WTC11 (cell line): ENCODE measurements at regions not wholly inside any gene's neighbourhood (a gene's known extent, or its start where the extent isn't known, plus 50 kb on each side); places are given as distances from the start of the nearest gene placed in this dataset.

Source experiments
- CTCF ChIP-seq: fragments of 200-600 bp; IDR thresholded peaks from 2 replicates; pipeline ENCODE4 v1.8.0; 2022; ENCODE audit warnings: antibody characterized with exemption
- IRF1 ChIP-seq: sonication (generic); formaldehyde crosslinking; IDR thresholded peaks from 2 replicates; pipeline ENCODE4 v1.8.0; 2023; ENCODE audit warnings: missing genetic modification reagents
- JUN ChIP-seq: sonication (generic); formaldehyde crosslinking; IDR thresholded peaks from 2 replicates; pipeline ENCODE4 v1.8.0; 2023; ENCODE audit warnings: mild to moderate bottlenecking, missing genetic modification reagents
- NR2C2 ChIP-seq: sonication (generic); formaldehyde crosslinking; IDR thresholded peaks from 2 replicates; pipeline ENCODE4 v1.8.0; 2022; ENCODE audit warnings: mild to moderate bottlenecking, missing genetic modification reagents
- SP1 ChIP-seq: sonication (generic); formaldehyde crosslinking; conservative IDR thresholded peaks from 2 replicates; pipeline ENCODE4 v1.8.1; 2022; ENCODE audit warnings: missing genetic modification reagents
- STAT6 ChIP-seq: sonication (generic); formaldehyde crosslinking; conservative IDR thresholded peaks from 2 replicates; pipeline ENCODE4 v1.8.1; 2023; ENCODE audit warnings: mild to moderate bottlenecking, low read depth, missing genetic modification reagents, moderate library complexity
- TEAD4 ChIP-seq: sonication (generic); formaldehyde crosslinking; IDR thresholded peaks from 2 replicates; pipeline ENCODE4 v1.8.0; 2022; ENCODE audit warnings: mild to moderate bottlenecking, missing genetic modification reagents

GRCh38 chr14:47976139-47976538 is 300.7 kb upstream of the MDGA2 start:
- no peak for TF ChIP-seq IRF1 (CRISPR knock-in tag)
- no peak for TF ChIP-seq CTCF
- TF ChIP-seq NR2C2 (CRISPR knock-in tag), result no peak
- no peak for TF ChIP-seq TEAD4
- TF ChIP-seq SP1 (CRISPR knock-in tag), result no peak
- TF ChIP-seq JUN, result no peak
- TF ChIP-seq STAT6, result no peak
